ENCODE measurements at regions not wholly inside any gene's neighbourhood (a gene's known extent, or its start where the extent isn't known, plus 50 kb on each side); places are given as distances from the start of the nearest gene placed in this dataset.

GRCh38 chr10:121073728-121074127, 222.6 kb downstream of the WDR11 start:
- Histone ChIP-seq H3F3A (replicated peaks; ENCODE audit: insufficient read depth) (no peaks in the 10 kb centered on the region), H3K4me2 (no peak overlapping the region), H3K27ac (ENCODE audit: low read depth in 2 of 2, low read length in 1 of 2) (no peak overlapping the region), H3K27me3 (ENCODE audit: insufficient read depth) (no peaks in the 10 kb centered on the region), H3K9me2 (no peaks in the 10 kb centered on the region), H3K79me2 (ENCODE audit: insufficient read depth) (no peaks in the 10 kb centered on the region), H3K4me3 (ENCODE audit: low read depth in 2 of 2, low read length in 1 of 2) (no peak overlapping the region), H3K4me1 (ENCODE audit: control insufficient read depth in 1 of 2, insufficient read depth in 2 of 2, low read depth in 1 of 2, low read length in 1 of 2) (peaks cover 0 to 5% of the 10 kb centered on the region in 2 experiments; a peak in 1 of 4 replicates), H4K20me1 (ENCODE audit: insufficient read depth) (no peaks in the 10 kb centered on the region), H3K9ac (no peak overlapping the region), H2AFZ (ENCODE audit: low read depth) (no peak overlapping the region), H3K36me3 (replicated peaks in 1 of 2; ENCODE audit: control insufficient read depth in 1 of 2, insufficient read depth in 2 of 2, low read length in 1 of 2) (no peaks in the 10 kb centered on the region), H3K9me3 (no peaks in the 10 kb centered on the region)
- CTCF ChIA-PET = interaction anchor here (0.5 to 1.4 kb wide), 3 partner anchors 15 to 661 kb away, joined by 3 to 6 read pairs (median 3); no protein-coding TSS in a partner anchor
- POLR2A ChIA-PET = no interaction called here
- DNase-seq = peak; percentile 22
- WGBS (ENCODE audit: low lambda C conversion rate) = 19% methylated on average over 5 of the region's 5 CpGs
- no peak for TF ChIP-seq FOSL2 (IDR thresholded peaks at IDR 0.05; ENCODE audit: borderline replicate concordance, low read depth)
- TF ChIP-seq REST (IDR thresholded peaks at IDR 0.05; ENCODE audit: low read depth, low read length) = no peak
- TF ChIP-seq PBX3 (IDR thresholded peaks at IDR 0.05) = no peak
- TF ChIP-seq MXI1 (IDR thresholded peaks at IDR 0.05; ENCODE audit: low read depth, low read length) = peak; percentile 61; the same call in 1 of the 2 replicates
- no peak for TF ChIP-seq RXRA (IDR thresholded peaks at IDR 0.05; ENCODE audit: borderline replicate concordance, low read depth)
- TF ChIP-seq TEAD4 (IDR thresholded peaks at IDR 0.05; ENCODE audit: borderline replicate concordance, insufficient read depth) = no peak
- no peak for TF ChIP-seq YY1 (IDR thresholded peaks at IDR 0.05; ENCODE audit: low read depth)
- peak; percentile 56 for TF ChIP-seq RCOR1 (IDR thresholded peaks at IDR 0.05; ENCODE audit: low read length)
- TF ChIP-seq NRF1 (IDR thresholded peaks at IDR 0.05; ENCODE audit: low read depth, low read length) = no peak
- no peak for TF ChIP-seq EZH2phosphoT487 (IDR thresholded peaks at IDR 0.05; ENCODE audit: borderline replicate concordance, low read depth)
- TF ChIP-seq CTCF (IDR thresholded peaks at IDR 0.05) = no peak
- TF ChIP-seq USF1 (IDR thresholded peaks at IDR 0.05; ENCODE audit: borderline replicate concordance, low read depth) = no peak
- peak in 1 of 2 experiments; percentile 43; a peak in 1 of 4 replicates for TF ChIP-seq EP300 (IDR thresholded peaks at IDR 0.05; ENCODE audit: borderline replicate concordance in 1 of 2, low read depth in 1 of 2, low read length in 1 of 2)
- TF ChIP-seq JUND (IDR thresholded peaks at IDR 0.05) = no peak

Data from SK-N-SH (cell line).